Central memory CD8-positive, alpha-beta T cell (primary cell): ENCODE measurements at regions not wholly inside any gene's neighbourhood (a gene's known extent, or its start where the extent isn't known, plus 50 kb on each side); places are given as distances from the start of the nearest gene placed in this dataset.
"Not testable (repeated sequence)": the region's sequence is repeated elsewhere in the genome, so short reads cannot be mapped to it uniquely, and the experiment has no call there.

ENCODE experiments used
- ATAC-seq: fragments of 150-1000 bp; cut with Tn5 transposase; replicated peaks from 2 replicates; pipeline ENCODE4 v1.10.0; 2022; ENCODE audit warnings: mild to moderate bottlenecking, moderate FRiP score, moderate number of reproducible peaks; ENCODE audit not compliant: poor library complexity, severe bottlenecking; ENCODE audit errors: extremely low read depth
- DNase-seq, 2 donors: peaks; one replicate each; pipeline ENCODE4 v3.0.0; 2021; ENCODE audit warnings: low spot score in 2 of 2
- H3K27ac Mint-ChIP-seq: one replicate; pipeline ENCODE4 v1.8.0; 2022; ENCODE audit warnings: low read depth, mild to moderate bottlenecking, moderate library complexity, mixed read lengths
- H3K27me3 Mint-ChIP-seq: one replicate; pipeline ENCODE4 v1.8.0; 2022; ENCODE audit warnings: mixed read lengths
- H3K36me3 Mint-ChIP-seq: one replicate; pipeline ENCODE4 v1.8.0; 2022; ENCODE audit warnings: mild to moderate bottlenecking, moderate library complexity, mixed read lengths; ENCODE audit not compliant: insufficient read depth
- H3K4me1 Mint-ChIP-seq: one replicate; pipeline ENCODE4 v1.8.0; 2022; ENCODE audit warnings: mixed read lengths
- H3K4me3 Mint-ChIP-seq: one replicate; pipeline ENCODE4 v1.8.0; 2022; ENCODE audit warnings: mild to moderate bottlenecking, moderate library complexity, mixed read lengths
- H3K9me3 Mint-ChIP-seq: one replicate; pipeline ENCODE4 v1.8.0; 2022; ENCODE audit warnings: mixed read lengths

GRCh38 chr16:59684911-59685310 is 950.8 kb upstream of the GOT2 start:
- Mint-ChIP-seq H3K4me3 (no peak overlapping the region), H3K9me3 (peaks cover 9% of the 10 kb centered on the region), H3K4me1 (no peaks in the 10 kb centered on the region), H3K27ac (no peak overlapping the region), H3K36me3 (no peaks in the 10 kb centered on the region), H3K27me3 (no peaks in the 10 kb centered on the region)
- no peak for ATAC-seq
- no peak for DNase-seq

GRCh38 chr16:59683709-59684108 is 949.6 kb upstream of the GOT2 start:
- H3K36me3 Mint-ChIP-seq: no peaks in the 10 kb centered on the region

GRCh38 chr16:59665618-59666220 is 931.6 kb upstream of the GOT2 start:
- Mint-ChIP-seq H3K4me3 (no peak overlapping the region), H3K27ac (no peak overlapping the region), H3K27me3 (no peaks in the 10 kb centered on the region), H3K4me1 (no peaks in the 10 kb centered on the region), H3K36me3 (no peaks in the 10 kb centered on the region), H3K9me3 (peaks cover 5% of the 10 kb centered on the region)
- no peak for ATAC-seq
- DNase-seq: no peak

More at GRCh38 chr16:59683709-59684108, 949.6 kb upstream of the GOT2 start:
- Mint-ChIP-seq H3K27ac (no peak overlapping the region), H3K27me3 (no peaks in the 10 kb centered on the region), H3K4me3 (no peak overlapping the region), H3K9me3 (peaks cover 17% of the 10 kb centered on the region), H3K4me1 (no peaks in the 10 kb centered on the region)
- ATAC-seq (no peak), DNase-seq (no peak)

- Mint-ChIP-seq H3K27me3 (no peaks in the 10 kb centered on the region), H3K36me3 (peaks cover 2% of the 10 kb centered on the region), H3K4me1 (no peaks in the 10 kb centered on the region), H3K27ac (no peak overlapping the region), H3K9me3 (peaks cover 11% of the 10 kb centered on the region), H3K4me3 (no peak overlapping the region)
- DNase-seq (no peak), ATAC-seq (no peak)
Observed at GRCh38 chr16:59658572-59658971, 924.5 kb upstream of the GOT2 start.

GRCh38 chr16:59655031-59655430 is 920.9 kb upstream of the GOT2 start:
- no peak for ATAC-seq
- Mint-ChIP-seq H3K9me3 (peaks cover 21% of the 10 kb centered on the region), H3K4me1 (no peaks in the 10 kb centered on the region)

GRCh38 chr16:59654455-59654854 is 920.3 kb upstream of the GOT2 start:
- peaks cover 2% of the 10 kb centered on the region for H3K36me3 Mint-ChIP-seq
- no peaks in the 10 kb centered on the region for H3K27me3 Mint-ChIP-seq
- no peak overlapping the region for H3K27ac Mint-ChIP-seq

More at GRCh38 chr16:59655031-59655430, 920.9 kb upstream of the GOT2 start:
- no peaks in the 10 kb centered on the region for H3K27me3 Mint-ChIP-seq
- no peak overlapping the region for H3K27ac Mint-ChIP-seq
- no peak overlapping the region for H3K4me3 Mint-ChIP-seq
- H3K36me3 Mint-ChIP-seq: peaks cover 2% of the 10 kb centered on the region
- DNase-seq: no peak

GRCh38 chr16:59651662-59652061 is 917.5 kb upstream of the GOT2 start:
- no peak for ATAC-seq

More at GRCh38 chr16:59654455-59654854, 920.3 kb upstream of the GOT2 start:
- H3K9me3 Mint-ChIP-seq: peaks cover 21% of the 10 kb centered on the region
- H3K4me1 Mint-ChIP-seq: no peaks in the 10 kb centered on the region
- DNase-seq (no peak), ATAC-seq (no peak)
- H3K4me3 Mint-ChIP-seq: no peak overlapping the region

GRCh38 chr16:59645194-59645593 is 911.1 kb upstream of the GOT2 start:
- DNase-seq (no peak), ATAC-seq (no peak)
- no peak overlapping the region for H3K27ac Mint-ChIP-seq
- H3K9me3 Mint-ChIP-seq: peaks cover 35% of the 10 kb centered on the region
- no peaks in the 10 kb centered on the region for H3K4me1 Mint-ChIP-seq
- no peak overlapping the region for H3K4me3 Mint-ChIP-seq
- H3K36me3 Mint-ChIP-seq: no peaks in the 10 kb centered on the region
- H3K27me3 Mint-ChIP-seq: no peaks in the 10 kb centered on the region

More at GRCh38 chr16:59651662-59652061, 917.5 kb upstream of the GOT2 start:
- no peak overlapping the region for H3K4me3 Mint-ChIP-seq
- no peak for DNase-seq
- H3K27me3 Mint-ChIP-seq: no peaks in the 10 kb centered on the region
- no peaks in the 10 kb centered on the region for H3K4me1 Mint-ChIP-seq
- no peak overlapping the region for H3K27ac Mint-ChIP-seq
- H3K36me3 Mint-ChIP-seq: peaks cover 2% of the 10 kb centered on the region
- H3K9me3 Mint-ChIP-seq: peaks cover 35% of the 10 kb centered on the region

- Mint-ChIP-seq H3K4me3 (no peak overlapping the region), H3K9me3 (peaks cover 32% of the 10 kb centered on the region), H3K4me1 (no peaks in the 10 kb centered on the region), H3K27ac (no peak overlapping the region), H3K27me3 (no peaks in the 10 kb centered on the region), H3K36me3 (no peaks in the 10 kb centered on the region)
- ATAC-seq (no peak), DNase-seq (no peak)
Observed at GRCh38 chr16:59635674-59636073, 901.6 kb upstream of the GOT2 start.

- Mint-ChIP-seq H3K4me3 (no peak overlapping the region), H3K9me3 (peaks cover 28% of the 10 kb centered on the region), H3K36me3 (no peaks in the 10 kb centered on the region), H3K27me3 (no peaks in the 10 kb centered on the region), H3K4me1 (no peaks in the 10 kb centered on the region), H3K27ac (no peak overlapping the region)
- ATAC-seq (no peak), DNase-seq (no peak)
Observed at GRCh38 chr16:59634951-59635350, 900.8 kb upstream of the GOT2 start.

- DNase-seq (no peak), ATAC-seq (no peak)
- H3K4me3 Mint-ChIP-seq: no peak overlapping the region
- no peaks in the 10 kb centered on the region for H3K27me3 Mint-ChIP-seq
- peaks cover 28% of the 10 kb centered on the region for H3K9me3 Mint-ChIP-seq
- H3K36me3 Mint-ChIP-seq: no peaks in the 10 kb centered on the region
- H3K4me1 Mint-ChIP-seq: no peaks in the 10 kb centered on the region
- H3K27ac Mint-ChIP-seq: no peak overlapping the region
Observed at GRCh38 chr16:59634004-59634579, 900.0 kb upstream of the GOT2 start.

- ATAC-seq (no peak), DNase-seq (no peak)
- H3K27ac Mint-ChIP-seq: no peak overlapping the region
- H3K4me1 Mint-ChIP-seq: no peaks in the 10 kb centered on the region
- no peaks in the 10 kb centered on the region for H3K27me3 Mint-ChIP-seq
- H3K4me3 Mint-ChIP-seq: no peak overlapping the region
- H3K36me3 Mint-ChIP-seq: no peaks in the 10 kb centered on the region
- peaks cover 23% of the 10 kb centered on the region for H3K9me3 Mint-ChIP-seq
Observed at GRCh38 chr16:59632276-59632855, 898.2 kb upstream of the GOT2 start.

GRCh38 chr16:59624381-59624780 is 890.3 kb upstream of the GOT2 start:
- not testable (repeated sequence) for H3K27ac Mint-ChIP-seq, H3K4me3 Mint-ChIP-seq, H3K27me3 Mint-ChIP-seq, ATAC-seq, H3K36me3 Mint-ChIP-seq, H3K4me1 Mint-ChIP-seq, DNase-seq
- H3K9me3 Mint-ChIP-seq: peaks cover 21% of the 10 kb centered on the region
